DOHH2 (cell line): ENCODE measurements at regions not wholly inside any gene's neighbourhood (a gene's known extent, or its start where the extent isn't known, plus 50 kb on each side); places are given as distances from the start of the nearest gene placed in this dataset.

Source experiments
- CTCF ChIP-seq: fragments of 200-600 bp; sonication (generic); IDR thresholded peaks from one replicate; pipeline ENCODE4 v1.5.1; 2014; ENCODE audit warnings: antibody characterized with exemption, mild to moderate bottlenecking, low read depth, low read length; ENCODE audit not compliant: poor library complexity, severe bottlenecking
- EZH2phosphoT487 ChIP-seq: fragments of 200-600 bp; sonication (generic); IDR thresholded peaks from 2 replicates; pipeline ENCODE4 v1.6.1; 2017; ENCODE audit warnings: borderline replicate concordance, mild to moderate bottlenecking, antibody characterized with exemption, low read length, moderate library complexity, mixed read lengths

- TF ChIP-seq CTCF (no peak), EZH2phosphoT487 (no peak)
Observed at GRCh38 chr2:41920812-41921211, 127.0 kb upstream of the PKDCC start.
